GM12891 (cell line): ENCODE measurements at regions not wholly inside any gene's neighbourhood (a gene's known extent, or its start where the extent isn't known, plus 50 kb on each side); places are given as distances from the start of the nearest gene placed in this dataset.

Source experiments
- DNase-seq: peaks from one replicate; pipeline ENCODE4 v3.0.0; 2011; ENCODE audit warnings: low spot score; ENCODE audit not compliant: insufficient read length
- FAIRE-seq: peaks from 2 replicates; lab custom pipeline; 2011; peaks lifted over from hg19 to GRCh38; lab: Jason Lieb, UNC
- PAX5 ChIP-seq: IDR thresholded peaks from 2 replicates; pipeline ENCODE4 v1.6.1; 2011; ENCODE audit warnings: low read length, moderate library complexity, mild to moderate bottlenecking; ENCODE audit not compliant: insufficient read depth, severe bottlenecking
- POLR2A ChIP-seq: IDR thresholded peaks from 2 replicates; pipeline ENCODE4 v1.6.1; 2011; ENCODE audit warnings: low read depth, low read length, control low read depth
- POLR2AphosphoS5 ChIP-seq: IDR thresholded peaks from 2 replicates; pipeline ENCODE4 v1.6.1; 2011; ENCODE audit warnings: low read depth, low read length, control low read depth
- POU2F2 ChIP-seq: IDR thresholded peaks from 2 replicates; pipeline ENCODE4 v1.6.1; 2011; ENCODE audit warnings: low read depth, mild to moderate bottlenecking, control low read depth, low read length, moderate library complexity
- SPI1 ChIP-seq: IDR thresholded peaks from 2 replicates; pipeline ENCODE4 v1.6.1; 2011; ENCODE audit warnings: low read depth, low read length, control low read depth
- TAF1 ChIP-seq: IDR thresholded peaks from 2 replicates; pipeline ENCODE4 v1.6.1; 2011; ENCODE audit warnings: low read depth, low read length, control low read depth

- TF ChIP-seq POU2F2 = no peak
- FAIRE-seq (no peak), DNase-seq (no peak)
Measured at GRCh38 chr16:86993426-86994110, 323.6 kb downstream of the C16orf95 start.

GRCh38 chr16:86994215-86994614 lies 323.0 kb downstream of the C16orf95 start:
- DNase-seq = no peak
- no peak for TF ChIP-seq POLR2A
- TF ChIP-seq POLR2AphosphoS5 = no peak
- no peak for TF ChIP-seq SPI1
- no peak for TF ChIP-seq TAF1
- no peak for TF ChIP-seq POU2F2
- TF ChIP-seq PAX5 = no peak
- no peak for FAIRE-seq

- DNase-seq (no peak), FAIRE-seq (no peak)
- TF ChIP-seq PAX5 = no peak
- no peak for TF ChIP-seq SPI1
- TF ChIP-seq POLR2AphosphoS5 = no peak
- no peak for TF ChIP-seq POLR2A
- TF ChIP-seq TAF1 = no peak
- no peak for TF ChIP-seq POU2F2
Measured at GRCh38 chr16:86994651-86995171, 322.5 kb downstream of the C16orf95 start.

GRCh38 chr16:86995456-86995855 lies 321.7 kb downstream of the C16orf95 start:
- TF ChIP-seq SPI1 (no peak), POLR2AphosphoS5 (no peak), TAF1 (no peak), POU2F2 (no peak), PAX5 (no peak), POLR2A (no peak)
- no peak for FAIRE-seq
- no peak for DNase-seq

- FAIRE-seq (no peak), DNase-seq (no peak)
- no peak for TF ChIP-seq POU2F2
- TF ChIP-seq POLR2AphosphoS5 = no peak
- TF ChIP-seq SPI1 = no peak
- TF ChIP-seq TAF1 = no peak
- TF ChIP-seq PAX5 = no peak
- no peak for TF ChIP-seq POLR2A
Measured at GRCh38 chr16:86996081-86996480, 321.1 kb downstream of the C16orf95 start.

GRCh38 chr16:86997058-86997457 lies 320.1 kb downstream of the C16orf95 start:
- DNase-seq (no peak), FAIRE-seq (no peak)
- no peak for TF ChIP-seq SPI1
- TF ChIP-seq TAF1 = no peak
- TF ChIP-seq POU2F2 = no peak
- no peak for TF ChIP-seq PAX5
- no peak for TF ChIP-seq POLR2A
- no peak for TF ChIP-seq POLR2AphosphoS5

GRCh38 chr16:86998196-86999001 lies 318.8 kb downstream of the C16orf95 start:
- FAIRE-seq (no peak), DNase-seq (no peak)
- no peak for TF ChIP-seq POU2F2
- no peak for TF ChIP-seq PAX5
- TF ChIP-seq SPI1 = no peak
- no peak for TF ChIP-seq POLR2A
- TF ChIP-seq POLR2AphosphoS5 = no peak
- no peak for TF ChIP-seq TAF1

GRCh38 chr16:87000001-87000400 lies 317.2 kb downstream of the C16orf95 start:
- DNase-seq = no peak
- FAIRE-seq = no peak
- no peak for TF ChIP-seq POLR2A
- TF ChIP-seq SPI1 = no peak

GRCh38 chr16:87002717-87003413 lies 314.3 kb downstream of the C16orf95 start:
- TF ChIP-seq POU2F2 = no peak
- no peak for TF ChIP-seq TAF1
- no peak for TF ChIP-seq POLR2AphosphoS5
- TF ChIP-seq PAX5 = no peak
- TF ChIP-seq SPI1 = no peak
- TF ChIP-seq POLR2A = no peak
- FAIRE-seq (no peak), DNase-seq (no peak)
